ENCODE measurements at regions not wholly inside any gene's neighbourhood (a gene's known extent, or its start where the extent isn't known, plus 50 kb on each side); places are given as distances from the start of the nearest gene placed in this dataset.

GRCh38 chr4:135269125-135269890 is 1067.7 kb upstream of the PABPC4L start:
- no peak for TF ChIP-seq CTCF (IDR thresholded peaks at IDR 0.05)
- no peak overlapping the region for H3K4me3 ChIP-seq
- WGBS, 2 donors: 61 to 70% methylated on average over 7 of the region's 7 CpGs
- H3K27ac ChIP-seq: no peak overlapping the region
- no peaks in the 10 kb centered on the region for H3K36me3 ChIP-seq
- intact Hi-C loops (cut with DNase I): no loop called here
- no peaks in the 10 kb centered on the region for H3K4me1 ChIP-seq
- H3K27me3 ChIP-seq: no peaks in the 10 kb centered on the region
- no peak for ATAC-seq
- H3K9me3 ChIP-seq: no peaks in the 10 kb centered on the region
- no peak for FAIRE-seq
- no peak for DNase-seq

GRCh38 chr4:135268369-135268768 is 1066.8 kb upstream of the PABPC4L start:
- intact Hi-C loops (cut with DNase I): no loop called here

GRCh38 chr4:135267148-135267865 is 1065.7 kb upstream of the PABPC4L start:
- H3K27me3 ChIP-seq: no peaks in the 10 kb centered on the region
- FAIRE-seq: no peak
- H3K4me3 ChIP-seq: no peak overlapping the region
- no peak for TF ChIP-seq CTCF (IDR thresholded peaks at IDR 0.05)
- intact Hi-C loops (cut with DNase I): no loop called here
- no peak for DNase-seq
- WGBS, 2 donors: 59 to 72% methylated on average over 13 of the region's 13 CpGs
- ATAC-seq: no peak
- H3K4me1 ChIP-seq: no peaks in the 10 kb centered on the region
- H3K27ac ChIP-seq: no peak overlapping the region
- no peaks in the 10 kb centered on the region for H3K36me3 ChIP-seq
- H3K9me3 ChIP-seq: no peaks in the 10 kb centered on the region

More at GRCh38 chr4:135268369-135268768, 1066.8 kb upstream of the PABPC4L start:
- H3K27ac ChIP-seq: no peak overlapping the region
- H3K9me3 ChIP-seq: no peaks in the 10 kb centered on the region
- WGBS, 2 donors: 47 to 62% methylated on average over 3 of the region's 3 CpGs
- H3K27me3 ChIP-seq: no peaks in the 10 kb centered on the region
- H3K4me3 ChIP-seq: no peak overlapping the region
- no peaks in the 10 kb centered on the region for H3K4me1 ChIP-seq
- ATAC-seq: no peak
- no peak for TF ChIP-seq CTCF (IDR thresholded peaks at IDR 0.05)
- DNase-seq: no peak
- no peaks in the 10 kb centered on the region for H3K36me3 ChIP-seq
- FAIRE-seq: no peak

GRCh38 chr4:135256111-135256510 is 1054.5 kb upstream of the PABPC4L start:
- no peaks in the 10 kb centered on the region for H3K9me3 ChIP-seq
- ATAC-seq (no peak), DNase-seq (no peak), FAIRE-seq (no peak)
- H3K4me1 ChIP-seq: no peaks in the 10 kb centered on the region
- no peak overlapping the region for H3K4me3 ChIP-seq
- H3K27me3 ChIP-seq: no peaks in the 10 kb centered on the region
- no peak overlapping the region for H3K27ac ChIP-seq
- intact Hi-C loops (cut with DNase I): no loop called here
- no peak for TF ChIP-seq CTCF (IDR thresholded peaks at IDR 0.05)
- H3K36me3 ChIP-seq: no peaks in the 10 kb centered on the region

- ATAC-seq (no peak), FAIRE-seq (no peak), DNase-seq (no peak)
- no peak overlapping the region for H3K4me3 ChIP-seq
- no peak overlapping the region for H3K27ac ChIP-seq
- no peaks in the 10 kb centered on the region for H3K4me1 ChIP-seq
- 26 to 39% methylated on average over 1 of the region's 1 CpG for WGBS, 2 donors
- no peaks in the 10 kb centered on the region for H3K36me3 ChIP-seq
- H3K9me3 ChIP-seq: no peaks in the 10 kb centered on the region
- no peak for TF ChIP-seq CTCF (IDR thresholded peaks at IDR 0.05)
- no peaks in the 10 kb centered on the region for H3K27me3 ChIP-seq
- intact Hi-C loops (cut with DNase I): no loop called here
Observed at GRCh38 chr4:135250040-135250439, 1048.5 kb upstream of the PABPC4L start.

Data from pancreas (tissue), 10 donors.